Gastroesophageal sphincter (tissue), 4 donors: ENCODE measurements at regions not wholly inside any gene's neighbourhood (a gene's known extent, or its start where the extent isn't known, plus 50 kb on each side); places are given as distances from the start of the nearest gene placed in this dataset.

Experiments
- ATAC-seq: fragments of 150-250 bp; one replicate; pipeline ENCODE4 v1.9.1; 2016; ENCODE audit warnings: mild to moderate bottlenecking, moderate library complexity
- H3K27ac ChIP-seq, 4 donors: fragments of 200-600 bp; sonication (generic) in 3 of 4; 1 replicate in 3 of 4; 2 replicates in 1 of 4; pipeline ENCODE4 v1.5.1; 2016 to 2019
- H3K27me3 ChIP-seq: fragments of 200-600 bp; sonication (generic); one replicate; pipeline ENCODE4 v1.5.1; 2019
- H3K36me3 ChIP-seq, 2 donors: fragments of 200-600 bp; sonication (generic); one replicate each; pipeline ENCODE4 v1.5.1; 2019; ENCODE audit warnings: control low read depth in 1 of 2
- H3K4me1 ChIP-seq, 3 donors: fragments of 200-600 bp; sonication (generic); 1 replicate in 2 of 3; 2 replicates in 1 of 3; pipeline ENCODE4 v1.5.1; 2016 to 2019; ENCODE audit warnings: control low read depth in 2 of 3
- H3K4me3 ChIP-seq, 2 donors: fragments of 200-600 bp; sonication (generic); one replicate each; pipeline ENCODE4 v1.5.1; 2019; ENCODE audit warnings: mild to moderate bottlenecking in 1 of 2, moderate library complexity in 1 of 2
- H3K9me3 ChIP-seq, 3 donors: fragments of 200-600 bp; sonication (generic); one replicate each; pipeline ENCODE4 v1.5.1; 2017 to 2019; ENCODE audit warnings: control low read depth in 2 of 3
- CTCF ChIP-seq, 4 experiments: fragments of 200-600 bp in 2 of 4; fragments of 450-650 bp in 2 of 4; sonication (generic) in 1 of 4; IDR thresholded peaks; one replicate each; pipeline ENCODE4 v1.5.1; 2017 to 2019; ENCODE audit warnings: antibody characterized with exemption in 4 of 4, mild to moderate bottlenecking in 2 of 4, moderate library complexity in 2 of 4
- EP300 ChIP-seq: sonication (generic); formaldehyde crosslinking; IDR thresholded peaks from one replicate; pipeline ENCODE4 v1.6.1; 2017; ENCODE audit warnings: antibody characterized with exemption, mild to moderate bottlenecking
- POLR2A ChIP-seq, 2 donors: fragments of 450-650 bp; IDR thresholded peaks; one replicate each; pipeline ENCODE4 v1.6.1; 2017; ENCODE audit warnings: antibody characterized with exemption in 2 of 2, mild to moderate bottlenecking in 2 of 2, moderate library complexity in 1 of 2
- POLR2AphosphoS5 ChIP-seq: sonication (generic); formaldehyde crosslinking; IDR thresholded peaks from one replicate; pipeline ENCODE4 v1.6.1; 2017; ENCODE audit warnings: antibody characterized with exemption
- WGBS, 2 donors: methylation state at CpG; one replicate each; pipeline ENCODE4 v1.1.5; 2018; ENCODE audit warnings: low coverage in 1 of 2; 5-methylcytosine and 5-hydroxymethylcytosine counted together

- no peak for ATAC-seq
- H3K36me3 ChIP-seq = no peaks in the 10 kb centered on the region
- no peaks in the 10 kb centered on the region for H3K4me1 ChIP-seq
- no peak overlapping the region for H3K27ac ChIP-seq
- H3K9me3 ChIP-seq = no peaks in the 10 kb centered on the region
- TF ChIP-seq POLR2A (IDR thresholded peaks at IDR 0.05) = no peak
- no peak for TF ChIP-seq CTCF (IDR thresholded peaks at IDR 0.05)
- TF ChIP-seq EP300 = no peak
- TF ChIP-seq POLR2AphosphoS5 = no peak
- no peak overlapping the region for H3K4me3 ChIP-seq
- no peaks in the 10 kb centered on the region for H3K27me3 ChIP-seq
These were observed 73.8 kb upstream of the SPINK5 start for GRCh38 chr5:147989994-147990393.

GRCh38 chr5:147989239-147989638 is 74.5 kb upstream of the SPINK5 start:
- TF ChIP-seq POLR2A (IDR thresholded peaks at IDR 0.05) = no peak
- no peak for TF ChIP-seq EP300
- no peak for TF ChIP-seq POLR2AphosphoS5
- TF ChIP-seq CTCF (IDR thresholded peaks at IDR 0.05) = no peak
- Histone ChIP-seq H3K9me3 (no peaks in the 10 kb centered on the region), H3K4me3 (no peak overlapping the region), H3K4me1 (no peaks in the 10 kb centered on the region), H3K27me3 (no peaks in the 10 kb centered on the region), H3K36me3 (no peaks in the 10 kb centered on the region), H3K27ac (no peak overlapping the region)
- WGBS, 2 donors = 77 to 78% methylated on average over 1 of the region's 1 CpG
- no peak for ATAC-seq

GRCh38 chr5:147986134-147986757 is 77.5 kb upstream of the SPINK5 start:
- ATAC-seq = no peak
- H3K9me3 ChIP-seq = no peaks in the 10 kb centered on the region
- TF ChIP-seq POLR2AphosphoS5 (no peak), POLR2A (IDR thresholded peaks at IDR 0.05) (no peak), EP300 (no peak), CTCF (IDR thresholded peaks at IDR 0.05) (no peak)
- 91 to 100% methylated on average over 1 to 2 of the region's 2 CpGs for WGBS, 2 donors
- no peaks in the 10 kb centered on the region for H3K36me3 ChIP-seq
- no peak overlapping the region for H3K4me3 ChIP-seq
- H3K4me1 ChIP-seq = no peaks in the 10 kb centered on the region
- no peak overlapping the region for H3K27ac ChIP-seq
- no peaks in the 10 kb centered on the region for H3K27me3 ChIP-seq

GRCh38 chr5:147985608-147986007 is 78.2 kb upstream of the SPINK5 start:
- Histone ChIP-seq H3K36me3 (no peaks in the 10 kb centered on the region), H3K4me1 (no peaks in the 10 kb centered on the region), H3K27ac (no peak overlapping the region), H3K9me3 (no peaks in the 10 kb centered on the region), H3K27me3 (no peaks in the 10 kb centered on the region), H3K4me3 (no peak overlapping the region)
- 55 to 92% methylated on average over 5 of the region's 5 CpGs for WGBS, 2 donors
- TF ChIP-seq EP300 (no peak), POLR2AphosphoS5 (no peak), CTCF (IDR thresholded peaks at IDR 0.05) (no peak), POLR2A (IDR thresholded peaks at IDR 0.05) (no peak)
- no peak for ATAC-seq

GRCh38 chr5:147983742-147984141 is 77.4 kb upstream of the C5orf46 start:
- TF ChIP-seq CTCF (IDR thresholded peaks at IDR 0.05) (no peak), POLR2AphosphoS5 (no peak)
- no peak overlapping the region for H3K4me3 ChIP-seq
- H3K27ac ChIP-seq = no peak overlapping the region
- WGBS, 2 donors = 86 to 88% methylated on average over 1 of the region's 1 CpG
- no peaks in the 10 kb centered on the region for H3K27me3 ChIP-seq
- peaks cover 0 to 1% (median 0%) of the 10 kb centered on the region in 3 donors for H3K9me3 ChIP-seq
- no peaks in the 10 kb centered on the region for H3K4me1 ChIP-seq
- no peak for ATAC-seq
- H3K36me3 ChIP-seq = no peaks in the 10 kb centered on the region
